CD8-positive, alpha-beta memory T cell (primary cell): ENCODE measurements at regions not wholly inside any gene's neighbourhood (a gene's known extent, or its start where the extent isn't known, plus 50 kb on each side); places are given as distances from the start of the nearest gene placed in this dataset.

Experiments
- CTCF ChIA-PET: fragments of 350-600 bp; sonication (Branson Sonifier 250); formaldehyde crosslinking; loops from one replicate; lab custom pipeline; 2021; ENCODE audit warnings: antibody characterized with exemption; lab: Charles Lee
- POLR2A ChIA-PET: fragments of 350-600 bp; sonication (Branson Sonifier 250); formaldehyde crosslinking; loops from one replicate; lab custom pipeline; 2021; ENCODE audit warnings: antibody characterized with exemption; lab: Charles Lee
- DNase-seq, 5 donors: peaks; one replicate each; pipeline versions ENCODE4 v3.0.0 to v3.0.0-alpha.2; 2020 to 2022; ENCODE audit warnings: mixed read lengths in 1 of 5
- H3K27ac ChIP-seq: one replicate; pipeline ENCODE4 v1.7.0; 2013; ENCODE audit warnings: low read depth, mild to moderate bottlenecking, low read length, moderate library complexity
- H3K27me3 ChIP-seq: 2 replicates; pipeline ENCODE4 v1.7.0; 2013; ENCODE audit warnings: low read length, mild to moderate bottlenecking; ENCODE audit not compliant: insufficient read depth, poor library complexity, severe bottlenecking
- H3K36me3 ChIP-seq: 2 replicates; pipeline ENCODE4 v1.7.0; 2013; ENCODE audit warnings: mild to moderate bottlenecking, low read length, moderate library complexity; ENCODE audit not compliant: insufficient read depth
- H3K4me1 ChIP-seq: 2 replicates; pipeline ENCODE4 v1.7.0; 2013; ENCODE audit warnings: mild to moderate bottlenecking, low read length, moderate library complexity; ENCODE audit not compliant: insufficient read depth
- H3K4me3 ChIP-seq: 2 replicates; pipeline ENCODE4 v1.7.0; 2013; ENCODE audit warnings: mild to moderate bottlenecking, low read length
- H3K9me3 ChIP-seq: 2 replicates; pipeline ENCODE4 v1.7.0; 2013; ENCODE audit warnings: mild to moderate bottlenecking, low read length
- H3K27ac Mint-ChIP-seq, 8 donors: one replicate each; pipeline ENCODE4 v1.8.0; 2020 to 2021; ENCODE audit warnings: mixed read lengths in 8 of 8, mild to moderate bottlenecking in 6 of 8, inconsistent platforms in 3 of 8, moderate library complexity in 3 of 8
- H3K27me3 Mint-ChIP-seq, 2 donors: one replicate each; pipeline ENCODE4 v1.8.0; 2020 to 2021; ENCODE audit warnings: mixed read lengths in 2 of 2, mild to moderate bottlenecking in 1 of 2, moderate library complexity in 1 of 2
- H3K36me3 Mint-ChIP-seq, 3 donors: one replicate each; pipeline ENCODE4 v1.8.0; 2020 to 2021; ENCODE audit warnings: mixed read lengths in 3 of 3, inconsistent platforms in 1 of 3, mild to moderate bottlenecking in 1 of 3
- H3K4me1 Mint-ChIP-seq, 3 donors: one replicate each; pipeline ENCODE4 v1.8.0; 2020 to 2021; ENCODE audit warnings: mixed read lengths in 3 of 3, inconsistent platforms in 1 of 3, mild to moderate bottlenecking in 1 of 3
- H3K4me3 Mint-ChIP-seq, 7 donors: one replicate each; pipeline ENCODE4 v1.8.0; 2020 to 2021; ENCODE audit warnings: mixed read lengths in 7 of 7, mild to moderate bottlenecking in 6 of 7, moderate library complexity in 4 of 7, inconsistent platforms in 2 of 7
- H3K9me3 Mint-ChIP-seq, 5 donors: one replicate each; pipeline ENCODE4 v1.8.0; 2020 to 2022; ENCODE audit warnings: mixed read lengths in 5 of 5, mild to moderate bottlenecking in 3 of 5, moderate library complexity in 2 of 5, inconsistent platforms in 1 of 5

DNA sequence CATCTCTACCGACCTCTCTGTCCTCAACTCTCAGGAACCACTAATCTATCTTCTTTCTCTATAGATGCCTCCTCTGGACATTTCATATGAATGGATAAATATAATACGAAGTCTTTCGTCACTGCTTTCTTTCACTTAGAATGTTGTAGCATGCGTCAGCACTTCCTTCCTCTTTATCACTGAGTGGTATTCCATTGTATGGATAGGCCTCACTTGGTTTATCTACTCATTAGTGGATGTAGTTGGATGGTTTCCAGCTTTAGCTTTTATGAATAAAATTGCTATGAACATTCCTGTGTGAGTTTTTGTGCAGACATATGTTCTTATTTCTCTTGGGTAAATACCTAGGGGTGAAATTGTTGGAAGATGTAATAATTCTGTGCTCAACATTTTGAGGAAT is 528.2 kb upstream of the FAT1 start:
- H3K4me3 Mint-ChIP-seq, result no peak overlapping the region
- no peak overlapping the region for H3K27ac ChIP-seq
- no peak overlapping the region for H3K4me3 ChIP-seq
- no peaks in the 10 kb centered on the region for H3K36me3 ChIP-seq
- no peak overlapping the region for H3K27ac Mint-ChIP-seq
- H3K4me1 Mint-ChIP-seq, result no peaks in the 10 kb centered on the region
- H3K4me1 ChIP-seq, result no peaks in the 10 kb centered on the region
- ChIA-PET POLR2A (no interaction called here), CTCF (no interaction called here)
- H3K27me3 ChIP-seq, result no peaks in the 10 kb centered on the region
- H3K9me3 ChIP-seq, result no peaks in the 10 kb centered on the region
- H3K27me3 Mint-ChIP-seq, result no peaks in the 10 kb centered on the region
- H3K9me3 Mint-ChIP-seq, result peaks cover 0 to 21% (median 10%) of the 10 kb centered on the region in 5 donors
- DNase-seq, result no peak
- no peaks in the 10 kb centered on the region for H3K36me3 Mint-ChIP-seq

- no peaks in the 10 kb centered on the region for H3K4me1 ChIP-seq
- H3K9me3 ChIP-seq, result no peaks in the 10 kb centered on the region
- no peaks in the 10 kb centered on the region for H3K27me3 ChIP-seq
- no peaks in the 10 kb centered on the region for H3K36me3 ChIP-seq
- no peak overlapping the region for H3K27ac ChIP-seq
- Mint-ChIP-seq H3K4me3 (no peak overlapping the region), H3K9me3 (peaks cover 0 to 13% (median 9%) of the 10 kb centered on the region in 5 donors), H3K4me1 (no peaks in the 10 kb centered on the region), H3K27ac (no peak overlapping the region), H3K36me3 (no peaks in the 10 kb centered on the region), H3K27me3 (no peaks in the 10 kb centered on the region)
- POLR2A ChIA-PET, result no interaction called here
- DNase-seq, result no peak
- H3K4me3 ChIP-seq, result no peak overlapping the region
- CTCF ChIA-PET, result no interaction called here
Measured at GRCh38 chr4:187256897-187257296, 533.2 kb upstream of the FAT1 start.

DNA sequence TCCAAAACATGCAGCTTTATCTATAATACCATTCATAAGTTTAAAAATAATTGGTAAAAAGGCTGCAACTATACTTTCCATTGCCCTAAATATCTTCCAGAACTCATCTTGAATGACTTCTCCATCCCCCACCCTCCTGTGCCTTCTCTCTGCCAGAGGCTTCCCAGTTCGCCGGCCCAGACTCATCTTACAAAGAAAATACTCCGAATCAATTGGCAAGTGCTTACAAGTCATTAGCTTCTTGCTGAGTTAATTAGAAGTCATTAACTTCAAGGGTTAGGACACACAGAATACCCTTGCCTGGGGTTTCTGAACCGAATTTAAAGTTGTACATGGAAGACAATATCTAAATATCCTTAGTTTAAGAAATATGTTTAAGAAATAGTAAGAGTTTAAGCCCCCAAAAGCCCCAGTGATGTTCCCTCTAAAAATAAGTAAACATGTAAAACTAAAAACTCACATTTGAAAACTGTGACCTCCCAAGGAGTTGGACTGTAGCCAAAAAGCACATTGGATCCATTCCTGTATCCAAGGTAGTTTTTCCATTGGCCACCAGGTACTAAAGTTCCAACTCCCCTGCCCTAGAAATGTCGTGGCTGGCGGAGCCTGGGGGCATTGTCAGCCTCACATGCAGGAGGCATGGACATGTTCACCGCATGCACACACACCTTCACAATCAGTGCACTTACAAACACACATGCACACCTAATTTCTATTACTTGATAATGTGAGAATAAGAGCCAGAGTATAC is 535.2 kb upstream of the FAT1 start:
- Histone ChIP-seq H3K27me3 (no peaks in the 10 kb centered on the region), H3K4me3 (no peak overlapping the region), H3K27ac (no peak overlapping the region), H3K36me3 (no peaks in the 10 kb centered on the region), H3K9me3 (no peaks in the 10 kb centered on the region), H3K4me1 (no peaks in the 10 kb centered on the region)
- Mint-ChIP-seq H3K27me3 (no peaks in the 10 kb centered on the region), H3K36me3 (no peaks in the 10 kb centered on the region), H3K27ac (peak overlapping the region in 1 of 8 donors; percentile 5), H3K4me1 (no peaks in the 10 kb centered on the region), H3K4me3 (no peak overlapping the region), H3K9me3 (peaks cover 0 to 13% (median 6%) of the 10 kb centered on the region in 5 donors)
- CTCF ChIA-PET, result no interaction called here
- POLR2A ChIA-PET, result no interaction called here
- no peak for DNase-seq

DNA sequence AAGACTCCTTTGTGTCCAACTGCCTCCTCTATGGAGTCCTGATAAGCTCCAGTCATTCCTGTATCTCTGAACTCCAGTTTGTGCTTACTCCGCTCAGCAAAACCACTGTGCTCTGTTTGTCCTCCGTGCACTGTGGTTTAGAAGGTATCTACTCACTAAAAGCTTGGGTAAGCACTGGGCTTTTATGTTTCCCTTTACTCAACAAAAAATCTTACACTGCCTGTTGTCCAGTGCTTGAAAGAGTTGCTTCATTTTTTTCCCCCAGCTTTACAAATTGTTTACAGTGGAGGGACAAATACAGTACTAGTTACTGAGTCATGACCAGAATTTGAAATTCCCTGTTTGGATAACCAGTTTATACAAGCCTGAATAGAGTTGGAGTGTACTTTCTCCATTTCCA is 545.3 kb upstream of the FAT1 start:
- H3K27me3 Mint-ChIP-seq, result no peaks in the 10 kb centered on the region

GRCh38 chr4:187270154-187270553 is 546.5 kb upstream of the FAT1 start:
- Mint-ChIP-seq H3K27ac (no peak overlapping the region), H3K9me3 (peaks cover 0 to 18% (median 3%) of the 10 kb centered on the region in 5 donors)

More for the DNA sequence above, 545.3 kb upstream of the FAT1 start:
- POLR2A ChIA-PET, result no interaction called here
- H3K4me1 Mint-ChIP-seq, result no peaks in the 10 kb centered on the region
- Histone ChIP-seq H3K27ac (no peak overlapping the region), H3K36me3 (no peaks in the 10 kb centered on the region), H3K4me3 (no peak overlapping the region), H3K4me1 (no peaks in the 10 kb centered on the region), H3K27me3 (no peaks in the 10 kb centered on the region), H3K9me3 (no peaks in the 10 kb centered on the region)
- no peaks in the 10 kb centered on the region for H3K36me3 Mint-ChIP-seq
- peaks cover 0 to 23% (median 5%) of the 10 kb centered on the region in 5 donors for H3K9me3 Mint-ChIP-seq
- no peak for DNase-seq
- H3K4me3 Mint-ChIP-seq, result no peak overlapping the region
- no peak overlapping the region for H3K27ac Mint-ChIP-seq
- CTCF ChIA-PET, result no interaction called here

GRCh38 chr4:187271848-187272247 is 548.2 kb upstream of the FAT1 start:
- H3K4me1 Mint-ChIP-seq, result no peaks in the 10 kb centered on the region
- Histone ChIP-seq H3K27me3 (no peaks in the 10 kb centered on the region), H3K36me3 (no peaks in the 10 kb centered on the region), H3K9me3 (no peaks in the 10 kb centered on the region), H3K27ac (no peak overlapping the region), H3K4me3 (no peak overlapping the region), H3K4me1 (no peaks in the 10 kb centered on the region)
- H3K4me3 Mint-ChIP-seq, result no peak overlapping the region
- peaks cover 0 to 10% (median 2%) of the 10 kb centered on the region in 5 donors for H3K9me3 Mint-ChIP-seq
- CTCF ChIA-PET, result no interaction called here
- no peak overlapping the region for H3K27ac Mint-ChIP-seq
- DNase-seq, result no peak
- no peaks in the 10 kb centered on the region for H3K36me3 Mint-ChIP-seq
- no peaks in the 10 kb centered on the region for H3K27me3 Mint-ChIP-seq
- POLR2A ChIA-PET, result no interaction called here

More at GRCh38 chr4:187270154-187270553, 546.5 kb upstream of the FAT1 start:
- ChIA-PET CTCF (no interaction called here), POLR2A (no interaction called here)
- Histone ChIP-seq H3K36me3 (no peaks in the 10 kb centered on the region), H3K4me1 (no peaks in the 10 kb centered on the region), H3K4me3 (no peak overlapping the region), H3K27me3 (no peaks in the 10 kb centered on the region), H3K9me3 (no peaks in the 10 kb centered on the region), H3K27ac (no peak overlapping the region)
- Mint-ChIP-seq H3K36me3 (no peaks in the 10 kb centered on the region), H3K27me3 (no peaks in the 10 kb centered on the region), H3K4me3 (no peak overlapping the region), H3K4me1 (no peaks in the 10 kb centered on the region)
- DNase-seq, result no peak

GRCh38 chr4:187274153-187274552 is 550.5 kb upstream of the FAT1 start:
- DNase-seq, result no peak
- Mint-ChIP-seq H3K36me3 (no peaks in the 10 kb centered on the region), H3K4me3 (no peak overlapping the region), H3K4me1 (no peaks in the 10 kb centered on the region), H3K27me3 (no peaks in the 10 kb centered on the region), H3K27ac (no peak overlapping the region), H3K9me3 (peaks cover 0 to 18% (median 4%) of the 10 kb centered on the region in 5 donors)
- ChIA-PET POLR2A (no interaction called here), CTCF (no interaction called here)
- H3K36me3 ChIP-seq, result no peaks in the 10 kb centered on the region
- no peaks in the 10 kb centered on the region for H3K27me3 ChIP-seq
- H3K9me3 ChIP-seq, result no peaks in the 10 kb centered on the region
- H3K4me3 ChIP-seq, result no peak overlapping the region
- no peaks in the 10 kb centered on the region for H3K4me1 ChIP-seq
- H3K27ac ChIP-seq, result no peak overlapping the region

- CTCF ChIA-PET, result no interaction called here
- H3K9me3 Mint-ChIP-seq, result peaks cover 2 to 22% (median 12%) of the 10 kb centered on the region in 5 donors
- POLR2A ChIA-PET, result no interaction called here
- no peaks in the 10 kb centered on the region for H3K36me3 Mint-ChIP-seq
- no peak overlapping the region for H3K27ac Mint-ChIP-seq
- no peaks in the 10 kb centered on the region for H3K9me3 ChIP-seq
- H3K4me1 Mint-ChIP-seq, result no peaks in the 10 kb centered on the region
- no peaks in the 10 kb centered on the region for H3K4me1 ChIP-seq
- DNase-seq, result no peak
- no peak overlapping the region for H3K4me3 Mint-ChIP-seq
- peaks cover 0 to 1% of the 10 kb centered on the region in 2 donors for H3K27me3 Mint-ChIP-seq
- no peaks in the 10 kb centered on the region for H3K27me3 ChIP-seq
- no peaks in the 10 kb centered on the region for H3K36me3 ChIP-seq
- H3K27ac ChIP-seq, result no peak overlapping the region
- H3K4me3 ChIP-seq, result no peak overlapping the region
Measured at GRCh38 chr4:187276736-187277408, 553.2 kb upstream of the FAT1 start.
